Motor neuron (in vitro differentiated cells): ENCODE measurements at regions not wholly inside any gene's neighbourhood (a gene's known extent, or its start where the extent isn't known, plus 50 kb on each side); places are given as distances from the start of the nearest gene placed in this dataset.
"Not testable (repeated sequence)": the region's sequence is repeated elsewhere in the genome, so short reads cannot be mapped to it uniquely, and the experiment has no call there.

Experiments used
- ATAC-seq, 8 experiments: fragments of 200-7000 bp; cut with Tn5 transposase; replicated peaks in 6 of 8; 2 replicates each; pipeline ENCODE4 v1.8.0; 2021; ENCODE audit warnings: mild to moderate bottlenecking in 8 of 8, moderate library complexity in 8 of 8
- H3K27ac ChIP-seq, 2 donors: fragments of 250-450 bp; sonication (Bioruptor Pico); 2 replicates each; pipeline ENCODE4 v1.9.0; 2021; ENCODE audit warnings: antibody characterized with exemption in 2 of 2, mild to moderate bottlenecking in 2 of 2, moderate library complexity in 1 of 2
- H3K4me1 ChIP-seq, 2 donors: fragments of 250-450 bp; sonication (Bioruptor Pico); replicated peaks in 1 of 2; 2 replicates each; pipeline ENCODE4 v1.6.1; 2021; ENCODE audit warnings: antibody characterized with exemption in 2 of 2, mild to moderate bottlenecking in 2 of 2, moderate library complexity in 1 of 2
- H3K4me3 ChIP-seq, 5 donors: fragments of 250-450 bp; sonication (Bioruptor Pico); 2 replicates each; pipeline ENCODE4 v1.9.0; 2021; ENCODE audit warnings: antibody characterized with exemption in 5 of 5, mild to moderate bottlenecking in 5 of 5, moderate library complexity in 4 of 5
- WGBS, 10 experiments: fragments of 450-650 bp; shearing (Covaris generic); methylation state at CpG; one replicate each; pipeline ENCODE4 v1.0.0; 2022; 5-methylcytosine and 5-hydroxymethylcytosine counted together
- in situ Hi-C, 9 experiments: fragments of 400-800 bp; cut with MboI; loops; one replicate each; pipeline ENCODE4 v1.15.0; 2021; ENCODE audit warnings: low sequenced_read_pairs in 9 of 9, low pct_unique_long_range_greater_than_20kb in 2 of 9; ENCODE audit not compliant: unreplicated experiment in 9 of 9

DNA sequence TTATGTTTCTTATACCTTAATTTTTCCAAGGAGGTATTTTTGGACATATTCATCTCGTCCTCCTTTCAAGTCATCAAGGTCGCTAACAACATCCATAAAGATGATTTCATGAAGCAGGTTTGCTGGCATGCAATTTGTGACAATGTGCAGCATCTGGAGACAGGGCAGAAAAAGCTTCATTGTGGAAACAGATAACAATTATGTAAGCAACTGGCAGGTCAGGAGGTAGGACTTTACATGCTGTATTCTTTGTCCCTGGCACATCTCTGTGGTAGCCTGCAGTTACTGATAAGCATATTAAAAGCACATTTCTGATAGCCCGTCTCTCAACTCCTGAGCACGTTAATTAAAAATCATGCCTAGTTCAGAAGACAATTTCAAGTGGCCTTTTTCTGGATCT lies 156.8 kb downstream of the LEPR start:
- Histone ChIP-seq H3K4me1 (peaks cover 3 to 6% of the 10 kb centered on the region in 2 donors), H3K4me3 (no peak overlapping the region), H3K27ac (no peak overlapping the region)
- in situ Hi-C loops, result no loop called here
- no peak for ATAC-seq
- 33 to 87% (median 64%) methylated on average over 2 to 4 of the region's 4 CpGs; no CpG with 5 or more reads in 3 of the 10 experiments for WGBS, 10 experiments

DNA sequence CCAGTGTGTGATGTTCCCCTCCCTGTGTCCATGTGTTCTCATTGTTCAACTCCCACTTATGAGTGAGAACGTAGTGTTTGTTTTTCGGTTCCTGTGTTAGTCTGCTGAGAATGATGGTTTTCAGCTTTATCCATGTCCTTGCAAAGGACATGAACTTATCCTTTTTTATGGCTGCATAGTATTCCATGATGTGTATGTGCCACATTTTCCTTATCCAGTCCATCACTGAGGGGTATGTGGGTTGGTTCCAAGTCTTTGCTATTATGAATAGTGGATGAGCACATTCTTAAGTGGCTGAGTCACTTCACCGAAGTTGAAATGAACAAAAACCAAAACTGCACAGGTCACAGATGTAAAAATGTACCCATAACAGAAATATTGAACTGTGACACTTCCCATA lies 157.5 kb downstream of the LEPR start:
- H3K27ac ChIP-seq, in situ Hi-C loops, ATAC-seq, H3K4me3 ChIP-seq, H3K4me1 ChIP-seq: not testable (repeated sequence)
- 38 to 100% (median 100%) methylated on average over 1 to 3 of the region's 3 CpGs; no CpG with 5 or more reads in 4 of the 10 experiments for WGBS, 10 experiments

DNA sequence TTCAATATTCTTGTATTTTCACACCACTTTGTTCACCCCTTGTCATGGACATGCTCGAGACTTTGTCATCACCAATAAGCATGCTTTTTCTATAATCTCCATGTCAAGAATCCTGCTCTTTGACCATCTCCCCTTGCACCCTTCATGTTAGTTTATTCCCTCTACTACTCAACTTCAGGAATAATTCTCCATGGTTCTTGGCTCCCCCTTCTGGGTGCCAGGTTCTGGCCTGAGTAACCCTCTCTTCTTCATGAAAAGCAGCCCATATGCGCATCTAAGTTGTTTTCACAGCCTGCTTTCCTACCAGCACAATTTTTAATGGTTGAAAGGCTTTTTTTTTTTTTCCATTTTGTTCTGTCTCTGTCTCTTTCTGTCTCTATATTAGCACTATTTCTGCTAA lies 160.7 kb downstream of the LEPR start:
- in situ Hi-C loops, result no loop called here
- H3K4me1 ChIP-seq, result peaks cover 3 to 6% of the 10 kb centered on the region in 2 donors
- peak in 3 of 8 experiments; percentile 67 to 81 (median 79) for ATAC-seq
- no peak overlapping the region for H3K27ac ChIP-seq
- no peak overlapping the region for H3K4me3 ChIP-seq
- 50 to 100% (median 95%) methylated on average over 1 to 2 of the region's 2 CpGs for WGBS, 10 experiments

DNA sequence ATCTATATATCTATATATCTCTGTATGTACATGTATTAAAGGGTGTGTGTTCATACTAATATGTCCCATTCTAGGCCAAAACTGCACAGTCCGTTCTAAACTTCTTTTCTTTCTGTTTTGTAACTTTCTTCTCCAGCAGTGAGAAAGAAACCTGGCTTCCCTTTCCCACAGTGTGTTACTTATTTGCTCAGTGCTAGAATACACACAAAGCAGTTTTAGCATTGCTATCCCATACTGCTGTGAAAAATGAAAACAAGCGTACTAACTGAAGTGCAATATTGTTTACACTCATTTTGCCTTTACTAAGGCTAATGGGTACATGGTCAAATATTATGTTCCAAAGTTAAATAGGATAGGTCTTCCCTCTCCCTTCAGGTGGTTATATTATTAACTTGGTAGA lies 163.9 kb downstream of the LEPR start:
- in situ Hi-C loops, result no loop called here
- Histone ChIP-seq H3K4me1 (peaks cover 0 to 2% of the 10 kb centered on the region in 2 donors), H3K27ac (no peak overlapping the region), H3K4me3 (no peak overlapping the region)
- no peak for ATAC-seq
- 80 to 100% (median 96%) methylated on average over 1 to 2 of the region's 2 CpGs for WGBS, 10 experiments

DNA sequence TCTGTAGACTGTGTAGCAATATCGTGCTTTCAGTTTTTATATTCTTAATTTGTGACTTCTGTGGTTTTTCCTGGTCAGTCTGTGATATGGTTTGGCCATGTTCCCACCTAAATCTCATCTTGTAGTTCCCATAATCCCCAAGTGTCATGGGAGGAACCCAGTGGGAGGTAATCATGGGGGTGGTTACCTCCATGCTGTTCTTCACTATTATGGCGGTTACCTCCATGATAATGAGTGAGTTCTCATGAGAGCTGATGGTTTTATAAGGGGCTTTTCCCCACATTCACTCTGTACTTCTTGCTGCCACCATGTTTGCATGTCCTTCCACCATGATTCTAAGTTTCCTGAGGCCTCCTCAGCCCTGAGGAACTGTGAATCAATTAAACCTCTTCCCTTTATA lies 169.8 kb downstream of the LEPR start:
- WGBS, 10 experiments, result 60 to 100% (median 97%) methylated on average over 1 to 2 of the region's 2 CpGs; no CpG with 5 or more reads in 1 of the 10 experiments
- Histone ChIP-seq H3K4me3 (no peak overlapping the region), H3K4me1 (peaks cover 0 to 8% of the 10 kb centered on the region in 2 donors), H3K27ac (no peak overlapping the region)
- no peak for ATAC-seq
- in situ Hi-C loops, result no loop called here

DNA sequence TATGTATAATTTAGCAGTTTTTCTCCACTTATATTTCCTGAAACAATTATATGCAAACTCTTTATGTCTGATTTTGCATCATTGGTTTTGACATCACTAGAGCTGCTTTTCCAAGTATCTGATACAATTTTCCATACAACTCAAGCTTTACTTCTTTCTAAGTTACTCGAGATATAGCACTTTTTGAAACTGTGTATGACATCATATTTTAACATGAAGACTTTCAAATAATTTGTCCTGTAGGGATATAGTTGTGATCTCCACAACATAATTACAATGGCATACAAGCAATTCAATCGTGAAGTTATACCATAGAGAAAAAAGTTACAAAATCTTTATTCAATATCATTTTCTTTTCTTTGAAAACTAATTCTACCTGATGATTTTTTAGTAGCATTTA lies 173.0 kb downstream of the LEPR start:
- no peak for ATAC-seq
- Histone ChIP-seq H3K27ac (no peak overlapping the region), H3K4me3 (no peak overlapping the region), H3K4me1 (peaks cover 0 to 6% of the 10 kb centered on the region in 2 donors)
- WGBS, 10 experiments, result 58 to 100% (median 90%) methylated on average over 2 of the region's 2 CpGs; no CpG with 5 or more reads in 2 of the 10 experiments
- in situ Hi-C loops, result no loop called here

DNA sequence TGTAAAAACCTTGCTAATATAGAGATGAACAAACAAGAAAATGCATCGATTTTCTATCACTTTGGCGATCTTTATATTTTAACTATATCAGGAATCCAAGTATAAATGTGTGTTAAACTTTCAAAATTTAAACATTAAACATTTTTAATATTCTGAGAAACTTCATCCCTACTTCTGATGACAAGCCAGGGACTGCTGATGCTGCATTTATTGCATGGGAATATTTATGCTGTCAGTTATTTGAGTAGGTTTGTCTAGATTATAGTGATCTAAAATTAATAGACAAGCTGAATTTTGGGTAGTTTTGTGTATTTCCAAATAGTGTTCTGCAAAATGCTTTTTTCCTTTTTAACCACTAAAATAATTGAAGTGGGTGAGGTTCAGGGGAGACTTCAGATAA lies 175.3 kb downstream of the LEPR start:
- Histone ChIP-seq H3K4me3 (no peak overlapping the region), H3K4me1 (peaks cover 0 to 6% of the 10 kb centered on the region in 2 donors), H3K27ac (no peak overlapping the region)
- WGBS, 10 experiments, result 78 to 100% (median 91%) methylated on average over 2 of the region's 2 CpGs; no CpG with 5 or more reads in 1 of the 10 experiments
- no peak for ATAC-seq
- in situ Hi-C loops, result no loop called here

DNA sequence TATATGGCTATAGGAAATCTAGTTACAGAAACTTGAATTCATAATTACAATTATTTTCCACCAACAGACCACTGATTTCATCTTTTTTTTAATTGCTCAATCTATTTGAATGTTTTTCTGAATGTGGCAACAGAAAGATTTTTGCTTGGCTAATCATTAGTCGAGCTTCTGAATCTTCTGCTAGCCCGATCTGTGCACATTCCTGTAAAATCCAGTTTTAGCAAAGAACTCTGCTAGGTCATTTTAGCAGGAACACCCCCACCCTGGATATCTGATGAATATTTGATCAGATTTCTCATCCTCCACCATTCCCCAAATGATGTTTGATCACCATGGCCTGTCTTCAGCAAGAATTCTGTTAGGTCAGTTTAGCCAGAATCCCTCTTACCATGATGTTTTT lies 176.3 kb downstream of the LEPR start:
- 80 to 100% (median 98%) methylated on average over 1 to 2 of the region's 2 CpGs for WGBS, 10 experiments
- in situ Hi-C loops, result no loop called here

DNA sequence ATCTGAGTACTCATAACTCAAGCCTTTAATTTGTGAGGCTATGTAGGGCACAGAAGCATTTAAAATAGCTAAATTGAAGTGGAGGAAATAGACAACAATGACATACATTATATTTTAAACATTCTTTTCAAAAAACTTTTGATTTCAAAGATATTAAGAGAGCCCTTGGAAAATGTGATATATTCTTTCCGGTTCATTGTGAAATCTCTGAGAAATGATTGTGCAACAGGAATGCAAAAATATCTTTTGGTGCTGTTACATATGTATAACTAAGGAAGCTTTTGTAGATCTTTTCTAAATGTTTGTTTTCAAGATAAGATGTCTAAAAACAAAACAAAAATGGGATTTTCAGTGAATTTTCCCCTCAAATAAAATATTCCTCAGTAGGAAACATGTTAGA lies 185.2 kb downstream of the LEPR start:
- 33 to 100% (median 97%) methylated on average over 1 of the region's 1 CpG for WGBS, 10 experiments
- Histone ChIP-seq H3K4me3 (no peak overlapping the region), H3K27ac (no peak overlapping the region), H3K4me1 (no peaks in the 10 kb centered on the region)
- no peak for ATAC-seq
- in situ Hi-C loops, result no loop called here

More for the DNA sequence above, 176.3 kb downstream of the LEPR start:
- ATAC-seq, result no peak
- H3K4me3 ChIP-seq, result no peak overlapping the region
- no peak overlapping the region for H3K27ac ChIP-seq
- peaks cover 0 to 6% of the 10 kb centered on the region in 2 donors for H3K4me1 ChIP-seq

DNA sequence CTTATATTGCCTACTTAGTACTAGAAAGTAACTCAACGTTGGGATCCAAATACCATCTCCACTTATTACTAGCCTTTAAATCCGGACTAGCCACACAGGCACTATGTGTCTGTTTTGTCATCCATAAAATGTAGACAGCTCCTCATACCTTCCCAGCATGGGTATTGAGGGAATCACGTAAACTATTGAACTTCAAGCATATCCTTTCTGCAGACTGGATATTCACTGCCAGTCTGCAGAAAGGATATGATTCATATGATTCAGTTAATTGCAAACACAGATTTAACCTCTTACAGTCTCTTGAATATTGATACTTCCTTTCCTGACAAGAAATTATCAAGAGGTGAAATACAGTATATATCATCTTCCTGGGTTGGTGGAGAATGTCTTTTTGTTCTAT lies 186.0 kb downstream of the LEPR start:
- Histone ChIP-seq H3K4me3 (no peak overlapping the region), H3K4me1 (no peaks in the 10 kb centered on the region), H3K27ac (no peak overlapping the region)
- ATAC-seq, result peak in 1 of 8 experiments; percentile 21
- in situ Hi-C loops, result no loop called here
- 40 to 100% (median 74%) methylated on average over 1 to 3 of the region's 3 CpGs for WGBS, 10 experiments

DNA sequence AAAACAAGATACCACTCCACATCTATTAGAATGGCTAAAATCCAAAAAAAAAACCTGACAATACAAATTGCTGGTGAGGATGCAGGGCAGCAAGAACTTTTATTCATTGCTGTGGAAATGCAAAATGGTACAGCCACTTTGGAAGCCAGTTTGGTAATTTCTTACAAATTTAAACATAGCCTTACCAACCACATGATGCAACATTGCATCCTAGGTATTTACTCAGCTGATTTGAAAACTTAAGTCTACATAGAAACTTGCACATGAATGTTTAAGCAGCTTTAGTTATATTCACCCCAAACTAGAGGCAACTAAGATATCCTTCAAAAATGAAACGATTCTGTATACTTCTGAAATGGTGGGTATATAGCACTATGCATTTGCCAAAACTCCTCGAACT lies 178.8 kb upstream of the PDE4B start:
- Histone ChIP-seq H3K4me1 (no peaks in the 10 kb centered on the region), H3K4me3 (no peak overlapping the region), H3K27ac (no peak overlapping the region)
- WGBS, 10 experiments, result 60 to 100% (median 90%) methylated on average over 1 to 2 of the region's 2 CpGs; no CpG with 5 or more reads in 2 of the 10 experiments
- ATAC-seq, result no peak
- in situ Hi-C loops, result no loop called here

DNA sequence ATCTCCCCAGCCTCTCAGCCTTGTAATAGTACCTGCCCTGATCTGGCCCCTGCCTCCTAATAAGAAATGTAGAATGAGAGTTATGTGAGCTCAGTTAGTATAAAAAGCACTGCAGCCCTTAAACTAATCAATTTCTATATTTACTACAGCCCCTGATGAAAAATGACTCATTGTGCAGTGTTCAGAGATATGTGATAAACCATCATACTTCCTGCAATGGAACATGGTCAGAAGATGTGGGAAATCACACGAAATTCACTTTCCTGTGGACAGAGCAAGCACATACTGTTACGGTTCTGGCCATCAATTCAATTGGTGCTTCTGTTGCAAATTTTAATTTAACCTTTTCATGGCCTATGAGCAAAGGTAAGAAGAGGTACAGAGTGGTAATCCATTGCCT lies 176.8 kb upstream of the PDE4B start:
- Histone ChIP-seq H3K27ac (no peak overlapping the region), H3K4me1 (no peaks in the 10 kb centered on the region), H3K4me3 (no peak overlapping the region)
- in situ Hi-C loops, result no loop called here
- peak in 1 of 8 experiments; percentile 16 for ATAC-seq
- WGBS, 10 experiments, result 0 to 85% (median 74%) methylated on average over 1 to 2 of the region's 2 CpGs; no CpG with 5 or more reads in 3 of the 10 experiments

DNA sequence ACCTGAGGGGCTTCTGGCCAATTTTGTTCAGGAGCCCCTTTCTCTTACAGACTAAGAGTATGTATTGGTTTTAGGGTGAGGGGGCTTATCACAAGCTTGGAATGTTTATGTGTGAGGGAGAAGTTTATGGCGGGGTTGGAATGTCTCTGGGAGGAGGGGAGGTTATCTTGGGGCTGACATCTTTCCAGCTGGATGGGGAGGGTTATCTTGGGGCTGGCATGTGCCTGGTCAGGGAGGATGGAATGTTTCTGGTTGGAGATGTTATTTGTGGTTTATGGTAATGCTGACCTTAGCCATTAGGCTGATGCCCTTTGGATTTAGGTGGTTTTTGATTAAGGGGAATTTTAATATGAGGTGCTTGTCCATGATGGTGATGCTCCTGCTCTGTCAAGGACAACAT lies 171.0 kb upstream of the PDE4B start:
- H3K4me1 ChIP-seq, result not testable (repeated sequence)

DNA sequence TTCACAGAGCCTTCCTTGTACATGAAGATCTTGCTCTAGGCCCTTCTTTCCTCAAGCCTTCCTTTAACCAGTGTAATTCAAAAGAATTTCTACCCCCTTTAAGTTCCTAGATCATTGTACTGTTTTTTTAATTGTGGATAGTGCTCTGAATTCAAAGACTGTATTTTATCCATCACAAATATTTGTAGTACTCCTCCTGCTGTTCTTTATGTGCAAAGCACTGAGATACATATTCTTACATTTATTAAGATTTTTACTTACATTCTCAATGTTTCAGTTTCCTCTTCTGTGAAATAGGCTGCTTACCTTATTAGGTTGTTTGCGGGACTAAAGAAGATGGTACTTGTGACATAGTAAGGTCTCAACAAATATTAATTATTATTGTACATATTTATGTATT lies 168.8 kb upstream of the PDE4B start:
- ATAC-seq, result no peak
- 92 to 100% (median 100%) methylated on average over 1 of the region's 1 CpG; no CpG with 5 or more reads in 1 of the 10 experiments for WGBS, 10 experiments

More for the DNA sequence above, 171.0 kb upstream of the PDE4B start:
- in situ Hi-C loops, H3K27ac ChIP-seq, H3K4me3 ChIP-seq, ATAC-seq: not testable (repeated sequence)
- WGBS, 10 experiments, result 60 to 100% (median 100%) methylated on average over 1 of the region's 1 CpG; no CpG with 5 or more reads in 7 of the 10 experiments

More for the DNA sequence above, 168.8 kb upstream of the PDE4B start:
- no peaks in the 10 kb centered on the region for H3K4me1 ChIP-seq
- no peak overlapping the region for H3K4me3 ChIP-seq
- in situ Hi-C loops, result no loop called here
- H3K27ac ChIP-seq, result no peak overlapping the region
